ENCODE measurements at regions not wholly inside any gene's neighbourhood (a gene's known extent, or its start where the extent isn't known, plus 50 kb on each side); places are given as distances from the start of the nearest gene placed in this dataset.

- H3K27ac ChIP-seq: no peak overlapping the region
- ATAC-seq: no peak
- intact Hi-C loops (cut with DNase I; ENCODE audit: low total_unique reads): loop anchor here (5.0 kb wide), 1 partner anchor 107 kb away; no protein-coding TSS in a partner anchor
These were observed 127.7 kb upstream of the LRFN2 start for GRCh38 chr6:40714576-40715564.

GRCh38 chr6:40714143-40714542 is 127.0 kb upstream of the LRFN2 start:
- Histone ChIP-seq H3K27ac (no peak overlapping the region), H3K4me1 (no peaks in the 10 kb centered on the region), H3K36me3 (no peaks in the 10 kb centered on the region), H3K27me3 (no peaks in the 10 kb centered on the region), H3K4me3 (no peak overlapping the region), H3K9me3 (no peaks in the 10 kb centered on the region)
- TF ChIP-seq POLR2A (IDR thresholded peaks at IDR 0.05) (no peak), CTCF (IDR thresholded peaks at IDR 0.05 in 4 of 5, conservative IDR thresholded peaks at IDR 0.05 in 1 of 5) (no peak)
- intact Hi-C loops (cut with DNase I; ENCODE audit: low total_unique reads): loop anchor here (5.0 kb wide), 1 partner anchor 108 kb away; no protein-coding TSS in a partner anchor
- DNase-seq: no peak
- in situ Hi-C loops (cut with MboI; ENCODE audit: low sequenced_read_pairs in 4 of 4): no loop called here
- no peak for ATAC-seq

More at GRCh38 chr6:40714576-40715564, 127.7 kb upstream of the LRFN2 start:
- in situ Hi-C loops (cut with MboI; ENCODE audit: low sequenced_read_pairs in 4 of 4): no loop called here
- Histone ChIP-seq H3K4me1 (no peaks in the 10 kb centered on the region), H3K36me3 (no peaks in the 10 kb centered on the region), H3K27me3 (no peaks in the 10 kb centered on the region), H3K4me3 (no peak overlapping the region), H3K9me3 (no peaks in the 10 kb centered on the region)
- TF ChIP-seq POLR2A (IDR thresholded peaks at IDR 0.05) (no peak), CTCF (IDR thresholded peaks at IDR 0.05 in 4 of 5, conservative IDR thresholded peaks at IDR 0.05 in 1 of 5) (no peak)
- no peak for DNase-seq

GRCh38 chr6:40713002-40713719 is 126.0 kb upstream of the LRFN2 start:
- intact Hi-C loops (cut with DNase I; ENCODE audit: low total_unique reads): loop anchor here (5.0 kb wide), 1 partner anchor 109 kb away; no protein-coding TSS in a partner anchor
- H3K9me3 ChIP-seq: no peaks in the 10 kb centered on the region
- no peaks in the 10 kb centered on the region for H3K27me3 ChIP-seq
- no peak for TF ChIP-seq CTCF (IDR thresholded peaks at IDR 0.05 in 4 of 5, conservative IDR thresholded peaks at IDR 0.05 in 1 of 5)
- TF ChIP-seq POLR2A (IDR thresholded peaks at IDR 0.05): no peak
- H3K4me3 ChIP-seq: no peak overlapping the region
- in situ Hi-C loops (cut with MboI; ENCODE audit: low sequenced_read_pairs in 4 of 4): no loop called here
- DNase-seq (no peak), ATAC-seq (no peak)
- H3K27ac ChIP-seq: no peak overlapping the region
- no peaks in the 10 kb centered on the region for H3K36me3 ChIP-seq
- H3K4me1 ChIP-seq: no peaks in the 10 kb centered on the region

GRCh38 chr6:40710626-40711330 is 123.6 kb upstream of the LRFN2 start:
- H3K4me3 ChIP-seq: no peak overlapping the region
- in situ Hi-C loops (cut with MboI; ENCODE audit: low sequenced_read_pairs in 4 of 4): no loop called here
- H3K9me3 ChIP-seq: no peaks in the 10 kb centered on the region
- DNase-seq (no peak), ATAC-seq (no peak)
- no peak overlapping the region for H3K27ac ChIP-seq
- no peak for TF ChIP-seq POLR2A (IDR thresholded peaks at IDR 0.05)
- no peak for TF ChIP-seq CTCF (IDR thresholded peaks at IDR 0.05 in 4 of 5, conservative IDR thresholded peaks at IDR 0.05 in 1 of 5)
- H3K36me3 ChIP-seq: no peaks in the 10 kb centered on the region
- H3K4me1 ChIP-seq: no peaks in the 10 kb centered on the region
- peaks cover 0 to 1% (median 0%) of the 10 kb centered on the region in 3 donors for H3K27me3 ChIP-seq
- intact Hi-C loops (cut with DNase I; ENCODE audit: low total_unique reads): loop anchor here (5.0 kb wide), 1 partner anchor 112 kb away; no protein-coding TSS in a partner anchor
